Frontal cortex (tissue), 3 donors: ENCODE measurements at regions not wholly inside any gene's neighbourhood (a gene's known extent, or its start where the extent isn't known, plus 50 kb on each side); places are given as distances from the start of the nearest gene placed in this dataset.
"Not testable (repeated sequence)": the region's sequence is repeated elsewhere in the genome, so short reads cannot be mapped to it uniquely, and the experiment has no call there.

Source experiments
- DNase-seq, 2 donors: peaks; one replicate each; pipeline ENCODE4 v3.0.0; 2012; ENCODE audit warnings: low spot score in 2 of 2
- FAIRE-seq: peaks from 2 replicates; lab custom pipeline; 2012; peaks lifted over from hg19 to GRCh38; lab: Jason Lieb, UNC
- donor health status: control.
- donor health status: control.
- donor health status: control.

DNA sequence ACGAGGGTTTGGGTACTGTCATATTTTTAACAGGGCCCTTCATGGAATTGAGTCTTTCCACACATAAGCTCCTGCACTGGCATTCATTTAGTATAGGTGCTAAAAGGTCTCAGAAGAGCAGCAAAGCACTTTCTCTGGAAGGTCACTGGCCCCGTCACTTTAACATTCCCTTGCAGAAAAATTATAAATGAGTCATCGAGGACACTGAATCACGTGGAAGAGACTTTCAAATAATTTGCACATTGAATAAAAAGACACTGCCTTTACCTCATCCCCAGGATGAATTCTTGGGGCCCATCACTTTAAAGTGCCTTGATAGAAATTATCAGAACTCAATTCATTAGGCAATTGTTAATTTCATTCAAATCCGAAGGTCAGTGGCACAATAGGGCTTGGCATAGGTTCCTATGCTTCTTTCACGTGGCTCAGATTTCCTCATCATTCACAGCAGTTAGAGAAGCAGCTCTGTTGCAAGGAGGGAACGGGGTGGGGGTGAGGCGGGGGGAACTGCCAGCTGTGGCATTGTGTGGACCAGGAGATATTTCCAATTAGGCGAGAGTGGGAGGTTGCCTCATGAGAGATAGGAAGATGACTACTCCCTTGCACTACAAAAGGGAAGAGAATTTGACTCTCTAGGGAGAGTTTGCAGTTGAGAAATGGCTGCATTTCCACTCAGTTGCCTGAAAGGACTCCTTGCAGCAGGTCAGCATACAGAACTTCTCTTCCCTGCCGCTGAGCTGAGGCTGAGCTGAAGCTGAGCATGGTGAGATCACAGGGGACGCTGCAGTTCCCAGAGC is 86.3 kb upstream of the NPAS2 start:
- no peak for FAIRE-seq
- no peak for DNase-seq

DNA sequence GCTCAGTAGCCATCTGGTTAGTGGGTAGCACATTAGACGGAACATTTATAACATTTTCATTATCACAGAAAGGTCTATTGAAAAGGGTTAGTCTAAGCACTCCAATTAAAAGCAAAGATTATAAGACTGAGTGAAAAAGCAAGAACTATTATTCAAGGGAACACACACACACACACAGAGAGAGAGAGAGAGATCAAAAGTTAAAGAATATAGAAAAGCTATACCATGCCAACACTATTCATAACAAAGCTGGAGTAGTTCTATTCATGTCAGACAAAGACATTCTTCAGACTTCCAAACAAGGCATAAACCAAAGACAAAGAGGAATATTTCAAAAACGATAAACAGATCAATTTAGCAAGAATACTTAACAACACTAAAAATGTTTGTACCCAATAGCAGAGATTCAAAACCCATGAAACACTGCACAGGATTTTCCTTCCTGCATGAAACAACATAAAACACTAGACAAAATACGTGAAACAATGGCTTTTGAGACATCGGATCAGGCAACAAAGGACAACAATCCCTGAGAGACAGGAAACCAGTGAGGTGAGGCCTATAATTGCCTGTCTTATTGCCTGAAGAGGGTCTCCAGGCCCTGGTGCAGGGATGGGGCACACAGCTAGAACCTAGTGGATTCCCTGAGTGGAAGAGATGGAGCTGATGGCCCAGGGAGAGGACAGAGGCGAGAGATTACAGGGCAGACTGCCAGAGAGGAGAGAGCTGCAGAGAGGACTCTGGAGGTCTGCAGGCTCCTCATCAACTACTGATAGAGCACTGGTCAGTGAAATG is 83.6 kb upstream of the NPAS2 start:
- DNase-seq = no peak
- FAIRE-seq = no peak

DNA sequence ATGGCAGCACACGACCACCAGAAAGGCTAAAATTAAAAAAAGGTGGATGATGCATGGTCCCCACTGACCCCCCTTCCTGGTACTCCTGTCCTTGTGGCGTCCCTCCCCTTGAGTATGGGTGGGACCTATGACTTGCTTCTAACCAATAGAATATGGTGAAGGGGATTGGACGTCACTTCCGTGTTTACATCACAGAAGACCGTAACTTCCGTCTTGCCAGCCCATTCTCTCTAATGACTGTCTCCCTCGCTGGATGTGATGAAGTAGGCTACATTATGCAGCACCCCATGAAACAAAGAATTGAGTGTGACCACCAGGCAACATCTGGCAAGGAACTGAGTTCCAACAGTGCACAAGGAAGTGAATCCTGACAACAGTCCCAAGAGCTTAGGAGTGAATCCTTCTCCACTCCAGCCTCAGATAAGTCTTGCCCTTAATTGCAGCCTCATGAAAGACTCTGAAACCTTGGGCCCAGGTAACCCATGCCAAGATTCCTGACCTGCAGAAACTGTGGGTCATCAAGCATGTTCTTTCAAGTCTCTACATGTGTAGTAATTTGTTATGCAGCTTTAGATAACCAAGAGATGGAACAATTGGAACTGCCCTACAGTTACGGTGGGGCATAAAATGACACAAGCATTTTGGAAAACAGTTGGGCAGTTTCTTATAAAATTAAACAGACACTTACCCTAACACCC is 80.1 kb upstream of the NPAS2 start:
- DNase-seq (no peak), FAIRE-seq (no peak)

DNA sequence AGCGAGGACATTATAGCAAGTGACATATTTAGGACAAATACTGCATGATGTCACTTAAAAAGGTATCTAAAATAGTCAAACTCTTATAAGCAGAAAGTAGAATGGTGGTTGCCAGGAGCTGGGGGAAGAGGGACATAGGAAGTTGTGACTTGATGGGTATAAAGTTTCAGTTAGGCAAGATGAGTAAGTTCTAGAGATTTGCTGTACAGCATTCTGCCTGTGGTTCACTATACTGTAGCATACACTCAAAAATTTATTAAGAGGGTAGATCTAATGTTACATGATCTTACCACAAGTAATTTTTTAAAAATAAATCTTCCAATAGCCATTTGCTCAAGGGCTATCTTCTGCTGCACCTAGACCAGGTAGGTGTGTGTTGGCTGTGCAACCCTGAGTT is 78.1 kb upstream of the NPAS2 start:
- DNase-seq = no peak
- FAIRE-seq = no peak

DNA sequence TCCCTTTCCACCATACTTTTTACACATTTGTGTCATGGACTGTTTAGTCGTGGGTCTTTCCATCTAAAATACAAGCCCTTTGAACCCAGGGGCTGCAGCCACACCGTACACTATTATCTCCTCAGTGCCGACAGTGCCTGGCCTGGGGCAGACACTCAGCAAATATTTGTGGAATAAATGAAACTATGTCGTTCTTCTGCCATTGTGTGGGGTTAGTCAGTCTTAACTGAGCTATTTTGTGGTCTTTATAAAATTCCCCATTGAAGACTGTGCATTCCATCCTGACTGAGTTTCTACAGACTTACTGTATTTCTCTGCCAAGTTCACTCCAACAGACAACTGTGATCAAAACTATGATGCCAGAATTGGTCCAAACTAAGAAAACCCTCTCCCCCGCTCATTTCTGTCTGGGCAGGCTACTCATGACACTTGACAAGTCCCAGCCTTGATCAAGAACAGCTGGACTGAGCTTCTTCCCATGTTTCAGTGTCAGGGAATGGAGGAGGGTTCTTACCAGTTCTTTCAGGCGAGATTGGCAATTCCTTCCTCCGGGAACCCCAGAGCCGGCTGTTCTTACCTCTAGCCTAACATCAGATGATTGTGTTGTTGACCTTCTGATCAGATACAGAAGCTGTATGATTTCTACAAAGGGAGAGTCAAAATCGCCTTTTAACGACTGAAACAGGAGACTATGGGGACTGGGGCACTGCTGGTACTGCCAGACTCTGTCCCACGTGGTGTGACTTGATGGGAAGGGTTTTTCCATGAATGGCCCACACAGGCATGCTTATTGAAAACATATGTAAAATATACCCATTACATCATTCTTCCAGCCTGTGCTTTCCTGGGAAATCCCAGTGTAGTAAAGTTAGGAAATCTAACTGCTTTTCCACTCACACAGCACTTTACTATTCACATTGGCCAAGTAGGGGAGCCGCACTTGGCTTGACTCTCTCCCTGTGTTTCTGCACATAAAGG is 77.4 kb upstream of the NPAS2 start:
- FAIRE-seq (no peak), DNase-seq (no peak)

DNA sequence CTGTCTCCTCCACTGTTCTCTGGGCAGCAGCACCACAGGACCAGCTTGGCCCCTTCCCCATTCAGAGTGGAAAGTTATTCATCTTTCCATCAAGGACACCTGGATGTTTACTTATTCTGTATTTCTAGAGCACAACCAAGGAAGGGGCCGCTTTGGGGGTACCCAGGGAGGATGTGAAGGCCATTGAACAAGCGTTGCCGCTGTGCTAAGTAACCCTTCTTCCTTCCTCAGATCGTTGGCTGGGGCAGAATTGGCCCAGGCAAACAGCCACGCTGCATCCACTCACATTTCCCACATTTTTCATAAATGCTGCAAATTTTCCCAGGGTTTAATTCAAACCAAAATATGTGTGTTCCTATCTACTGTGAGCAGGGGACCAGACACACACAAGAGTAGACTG is 76.2 kb upstream of the NPAS2 start:
- DNase-seq (no peak), FAIRE-seq (no peak)

DNA sequence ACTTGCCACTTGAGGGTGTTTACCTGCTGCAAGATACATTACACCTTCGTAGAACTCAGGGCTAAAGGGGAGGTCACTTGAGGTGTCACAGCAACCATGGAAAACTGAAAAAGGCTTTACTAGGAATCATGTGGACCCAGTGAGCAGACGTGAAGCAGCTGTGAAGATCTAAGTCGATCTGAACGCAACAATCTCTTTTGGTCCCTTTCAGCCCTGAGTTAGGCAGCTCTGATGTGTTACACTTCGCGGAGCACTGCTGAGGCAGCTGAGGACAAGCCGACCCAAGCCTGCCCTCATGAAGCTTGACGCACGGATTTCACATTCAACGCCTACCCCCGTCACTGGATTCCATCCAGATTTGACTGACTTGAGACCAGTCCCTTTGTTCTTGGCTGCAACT is 75.8 kb upstream of the NPAS2 start:
- FAIRE-seq = no peak
- DNase-seq = no peak

DNA sequence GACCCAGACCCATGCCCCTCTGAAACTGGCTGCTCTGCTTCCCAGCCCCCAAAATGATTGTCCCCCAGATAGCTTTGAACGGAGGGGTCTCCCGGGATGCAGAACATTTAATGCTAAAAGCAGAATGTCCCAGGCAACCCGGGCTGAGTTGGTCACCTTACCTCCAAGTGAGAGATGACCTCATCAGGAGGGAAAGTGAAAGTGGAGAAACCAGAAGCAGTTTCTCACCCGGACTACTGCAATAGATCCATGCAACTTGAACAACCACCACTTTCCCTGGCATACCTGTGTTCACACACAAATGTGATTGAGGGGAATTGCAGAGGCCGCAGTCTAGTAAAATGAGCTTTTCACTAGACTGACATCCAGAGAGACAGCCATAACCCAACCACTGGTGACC is 75.3 kb upstream of the NPAS2 start:
- DNase-seq (no peak), FAIRE-seq (no peak)

DNA sequence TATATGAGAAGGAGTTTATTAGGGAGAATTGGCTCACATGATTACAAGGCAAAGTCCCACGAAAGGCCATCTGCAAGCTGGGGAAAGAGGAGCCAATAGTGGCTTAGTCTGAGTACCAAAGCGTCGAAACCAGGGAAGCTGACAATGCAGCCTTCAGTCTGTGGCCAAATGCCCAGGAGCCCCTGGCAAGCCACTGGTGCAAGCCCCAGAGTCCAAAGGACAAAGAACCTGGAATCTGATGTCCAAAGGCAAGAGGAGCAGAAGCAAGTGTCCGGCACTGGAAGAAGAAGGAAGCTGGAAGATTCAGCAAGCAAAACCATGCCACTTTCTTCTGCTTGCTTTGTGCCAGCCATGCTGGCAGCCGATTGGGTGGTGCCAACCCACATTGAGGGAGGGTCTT is 74.3 kb upstream of the NPAS2 start:
- no peak for FAIRE-seq
- DNase-seq = no peak

DNA sequence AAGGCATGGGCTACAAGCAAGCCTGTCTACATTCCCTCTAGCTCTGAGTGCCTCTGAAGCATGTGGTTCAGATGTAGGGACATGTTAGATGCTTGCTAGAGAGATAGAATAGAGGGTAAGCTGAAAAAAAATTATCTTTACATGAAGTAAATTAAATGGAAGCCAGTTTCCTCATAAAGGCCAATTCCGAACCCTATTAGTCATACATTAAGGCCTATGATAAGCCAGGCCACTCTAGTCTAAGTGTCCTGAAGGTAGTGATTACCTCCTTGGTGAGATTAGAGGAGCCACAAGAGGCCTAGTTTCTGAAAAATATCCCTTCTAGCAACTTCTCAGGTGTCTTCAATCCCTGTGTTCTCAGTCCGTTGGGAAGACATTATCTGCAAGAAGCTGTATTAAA is 72.4 kb upstream of the NPAS2 start:
- DNase-seq (no peak), FAIRE-seq (no peak)

DNA sequence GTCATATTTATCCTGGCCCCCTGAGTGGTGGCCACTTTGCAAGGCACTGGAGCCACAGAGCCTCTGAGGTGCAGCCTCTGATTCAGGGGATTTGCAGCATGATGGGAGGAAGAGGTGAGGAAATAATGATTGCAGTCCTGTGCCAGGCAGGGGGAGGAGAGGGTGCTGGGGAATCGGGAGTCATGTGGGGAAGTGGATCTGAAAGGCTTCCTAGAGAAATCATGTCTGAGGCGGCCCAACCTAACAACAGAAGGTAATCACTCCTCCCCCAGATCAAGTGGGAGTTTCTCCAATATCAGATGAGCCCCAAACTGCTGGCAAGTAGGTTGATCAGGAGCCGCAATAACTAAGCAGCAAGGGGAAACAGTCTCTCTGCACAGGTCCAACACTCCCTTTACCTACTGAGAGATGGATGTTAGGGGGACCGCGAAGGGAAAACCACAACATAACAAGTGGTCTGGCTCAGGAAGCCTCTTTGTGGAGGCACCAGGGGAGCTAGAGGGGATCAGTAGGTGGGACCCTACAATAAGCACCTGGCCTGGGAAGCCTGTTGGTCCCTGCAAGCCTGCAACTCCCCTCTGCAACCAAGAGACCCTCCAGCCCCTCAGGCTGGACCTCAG is 71.8 kb upstream of the NPAS2 start:
- FAIRE-seq (no peak), DNase-seq (no peak)

DNA sequence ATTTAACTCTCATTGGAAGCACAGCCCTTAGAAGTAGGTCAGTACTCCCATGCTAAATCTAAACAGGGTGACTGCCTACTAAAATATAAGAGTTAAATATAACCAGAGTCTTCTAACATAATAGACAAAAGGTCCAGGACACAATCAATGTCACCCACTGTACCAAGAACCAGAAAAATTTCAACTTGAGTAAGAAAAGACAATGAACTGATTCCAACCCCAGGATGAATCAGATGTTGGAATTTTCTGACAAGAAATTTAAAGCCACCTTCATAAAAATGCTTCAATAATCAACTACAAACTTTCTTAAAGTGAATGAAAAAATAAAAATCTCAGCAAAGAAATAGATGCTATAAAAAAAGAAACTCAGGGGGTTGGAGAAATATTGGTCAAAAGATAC is 71.3 kb upstream of the NPAS2 start:
- no peak for DNase-seq
- FAIRE-seq = no peak

DNA sequence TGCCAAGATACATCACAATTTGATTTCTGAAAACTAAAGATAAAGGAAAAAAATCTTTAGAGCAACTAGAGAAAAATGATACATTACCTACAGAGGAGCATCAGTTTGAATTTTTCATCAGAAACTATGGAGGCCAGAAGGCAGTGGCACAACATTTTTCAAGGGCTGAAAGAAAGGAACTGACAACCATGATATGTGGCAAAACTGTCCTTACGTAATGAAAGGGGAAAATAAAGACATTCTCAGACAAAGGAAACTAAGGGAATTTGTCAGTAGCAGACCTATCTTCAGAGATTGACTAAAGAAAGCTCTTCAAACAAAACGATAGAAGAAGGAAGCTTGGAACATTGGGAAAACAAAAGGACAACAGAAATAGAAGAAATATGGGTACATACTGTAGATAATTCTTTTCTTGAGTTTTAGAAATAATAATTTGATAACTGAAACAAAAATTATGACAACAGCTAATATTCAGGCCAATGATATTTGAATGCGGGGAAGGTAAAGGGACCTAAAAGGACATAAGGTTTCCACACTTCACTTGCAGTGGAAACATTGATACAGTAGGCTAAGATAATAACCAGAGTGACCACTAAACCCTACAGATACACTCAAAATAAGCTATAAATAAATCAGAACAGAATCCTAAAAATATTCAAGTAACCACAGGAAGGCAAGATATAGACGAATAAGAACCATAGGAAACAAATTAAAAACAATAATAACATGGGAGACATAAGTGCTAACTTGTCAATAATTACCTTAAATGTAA is 70.0 kb upstream of the NPAS2 start:
- FAIRE-seq = no peak
- no peak for DNase-seq

DNA sequence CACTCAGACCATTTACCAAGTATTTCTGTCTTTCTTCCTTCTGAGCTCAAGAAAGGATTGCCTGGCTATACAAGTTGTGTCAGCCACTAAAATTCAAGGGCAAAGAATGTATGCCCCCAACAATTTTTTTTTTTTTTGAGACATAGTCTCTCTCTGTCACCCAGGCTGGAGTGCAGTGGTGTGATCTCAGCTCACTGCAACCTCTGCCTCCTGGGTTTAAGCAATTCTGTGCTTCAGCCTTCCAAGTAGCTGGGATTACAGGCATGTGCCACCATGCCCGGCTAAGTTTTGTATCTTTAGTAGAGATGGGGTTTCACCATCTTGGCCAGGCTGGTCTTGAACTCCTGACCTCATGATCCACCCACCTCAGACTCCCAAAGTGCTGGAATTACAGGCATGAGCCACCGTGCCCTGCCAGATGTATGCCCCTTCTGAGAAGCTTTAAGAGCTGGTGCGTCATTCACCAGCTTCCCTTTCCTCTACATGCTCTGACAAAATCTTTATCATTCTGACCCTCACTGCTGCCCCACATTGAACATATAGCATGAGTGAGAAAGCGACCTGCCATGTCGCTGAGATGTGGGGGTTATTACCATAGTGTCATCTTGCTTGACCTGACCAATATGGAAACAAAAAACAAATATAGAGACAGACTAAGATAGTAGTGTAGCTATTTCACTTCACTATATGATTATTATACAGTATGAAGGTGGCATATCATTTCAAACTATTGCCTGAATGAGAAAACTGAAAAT is 67.9 kb upstream of the NPAS2 start:
- FAIRE-seq, DNase-seq: not testable (repeated sequence)

DNA sequence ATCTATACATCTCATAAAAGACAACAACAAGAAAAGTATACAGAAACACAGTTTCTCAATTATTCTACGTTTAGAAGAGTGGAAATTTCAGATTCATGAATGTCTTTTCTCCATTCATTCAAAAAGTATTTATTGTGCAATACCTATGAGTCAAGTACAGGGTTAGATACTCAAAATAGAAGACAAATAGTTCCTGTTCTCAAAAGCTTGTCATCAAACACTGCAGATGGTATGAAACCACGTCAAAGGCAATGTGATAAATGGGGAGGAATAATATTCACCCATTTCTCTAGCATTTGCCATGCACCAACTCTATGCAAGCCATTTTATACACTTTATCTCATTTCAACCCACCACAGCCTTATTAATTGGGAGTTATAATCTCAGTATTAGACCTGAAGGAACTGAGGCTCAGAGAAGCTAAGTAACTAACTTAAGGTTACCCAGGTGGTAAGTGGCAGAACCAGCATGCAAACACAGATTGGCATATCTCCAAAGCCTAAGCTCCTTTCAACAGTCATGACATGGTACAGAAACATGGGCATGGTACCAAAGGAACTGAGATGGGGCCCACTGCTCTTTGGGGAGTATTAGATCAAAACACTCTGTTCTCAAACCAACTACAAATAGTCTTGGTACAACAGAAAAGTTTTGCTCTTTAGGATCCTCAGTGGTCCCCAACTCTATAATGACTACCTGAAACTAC is 67.2 kb upstream of the NPAS2 start:
- DNase-seq (no peak), FAIRE-seq (no peak)

DNA sequence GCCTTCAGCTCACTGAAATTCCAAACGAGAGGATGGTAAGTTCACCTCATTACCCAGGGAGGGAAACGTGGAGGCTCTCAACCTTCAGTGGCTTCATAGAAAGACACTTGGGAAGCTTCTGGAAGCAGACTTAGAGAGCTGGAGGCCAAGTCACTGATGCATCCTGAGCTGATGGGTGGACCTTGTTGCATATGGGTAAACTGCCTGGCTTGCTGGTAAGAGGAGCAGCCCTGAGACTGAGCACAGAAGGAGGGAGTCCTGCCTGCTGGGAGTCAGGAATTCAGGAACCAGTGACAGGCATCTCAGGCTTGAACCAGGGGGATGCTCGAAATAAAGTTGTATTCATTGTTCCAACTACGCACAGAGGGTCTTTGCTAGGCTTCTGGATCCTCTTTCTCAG is 66.5 kb upstream of the NPAS2 start:
- FAIRE-seq = no peak

DNA sequence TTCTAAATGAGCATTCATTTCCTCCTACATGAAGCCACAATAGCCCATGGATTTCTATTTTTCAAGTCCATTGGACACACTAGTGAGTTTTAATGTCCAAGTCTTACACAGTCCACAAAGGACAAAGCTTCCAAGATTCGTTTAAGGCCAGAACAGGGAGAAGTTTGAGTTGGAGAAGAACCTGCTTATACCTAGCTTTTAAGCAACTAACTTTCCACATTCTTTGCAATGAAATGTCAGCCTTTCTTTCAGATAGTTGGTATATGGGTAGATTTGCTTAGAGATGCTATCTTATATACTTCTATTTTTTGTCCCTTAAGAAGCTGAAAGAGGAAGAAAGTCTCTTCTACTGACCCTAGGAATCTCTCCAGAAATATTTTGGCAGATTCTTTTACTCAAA is 66.1 kb upstream of the NPAS2 start:
- no peak for FAIRE-seq
- DNase-seq = no peak

More for the DNA sequence above, 66.5 kb upstream of the NPAS2 start:
- no peak for DNase-seq
